GM03348 (cell line): ENCODE measurements at regions not wholly inside any gene's neighbourhood (a gene's known extent, or its start where the extent isn't known, plus 50 kb on each side); places are given as distances from the start of the nearest gene placed in this dataset.

Experiments
- DNase-seq: peaks from one replicate; pipeline ENCODE4 v3.0.0; 2012; ENCODE audit warnings: low spot score

DNA sequence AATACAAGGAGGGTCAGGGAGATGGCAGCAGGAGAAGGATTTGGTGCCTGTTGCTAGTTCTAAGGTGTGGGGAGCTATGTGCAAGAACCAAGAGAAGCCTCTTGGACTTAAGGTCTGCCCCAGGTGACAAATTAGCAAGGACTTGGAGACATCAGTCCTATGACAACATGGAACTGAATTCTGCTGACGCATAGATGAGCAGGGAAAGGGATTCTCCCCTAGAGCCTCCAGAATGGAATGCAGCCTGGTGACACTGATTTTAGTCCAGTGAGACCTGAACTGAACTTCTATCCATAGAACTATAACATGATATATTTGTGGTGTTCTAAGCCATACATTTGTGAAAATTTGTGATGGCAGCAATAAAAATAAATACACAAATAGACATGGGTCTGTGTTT is 215.6 kb downstream of the ESM1 start:
- DNase-seq, result no peak

GRCh38 chr5:54769072-54769471 is 216.3 kb downstream of the ESM1 start:
- no peak for DNase-seq

DNA sequence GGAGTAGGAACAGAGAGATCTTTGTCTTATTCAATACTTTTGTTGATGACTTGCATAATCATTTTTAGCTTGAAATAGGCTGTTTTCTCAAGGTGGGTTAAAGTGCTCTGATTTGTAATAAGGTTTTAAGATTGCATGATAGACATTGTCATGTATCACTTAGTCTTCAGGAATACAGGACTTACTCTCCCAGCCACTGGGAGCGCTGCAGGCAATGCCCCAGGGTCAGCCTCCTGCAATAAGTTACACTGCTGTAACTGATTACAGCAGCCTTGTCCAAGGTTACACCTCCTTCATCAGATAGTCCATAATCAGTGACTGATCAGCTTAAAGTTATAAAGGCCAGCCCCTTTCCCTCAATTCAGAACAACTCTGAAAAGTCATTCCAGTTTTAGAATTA is 218.6 kb downstream of the ESM1 start:
- no peak for DNase-seq

DNA sequence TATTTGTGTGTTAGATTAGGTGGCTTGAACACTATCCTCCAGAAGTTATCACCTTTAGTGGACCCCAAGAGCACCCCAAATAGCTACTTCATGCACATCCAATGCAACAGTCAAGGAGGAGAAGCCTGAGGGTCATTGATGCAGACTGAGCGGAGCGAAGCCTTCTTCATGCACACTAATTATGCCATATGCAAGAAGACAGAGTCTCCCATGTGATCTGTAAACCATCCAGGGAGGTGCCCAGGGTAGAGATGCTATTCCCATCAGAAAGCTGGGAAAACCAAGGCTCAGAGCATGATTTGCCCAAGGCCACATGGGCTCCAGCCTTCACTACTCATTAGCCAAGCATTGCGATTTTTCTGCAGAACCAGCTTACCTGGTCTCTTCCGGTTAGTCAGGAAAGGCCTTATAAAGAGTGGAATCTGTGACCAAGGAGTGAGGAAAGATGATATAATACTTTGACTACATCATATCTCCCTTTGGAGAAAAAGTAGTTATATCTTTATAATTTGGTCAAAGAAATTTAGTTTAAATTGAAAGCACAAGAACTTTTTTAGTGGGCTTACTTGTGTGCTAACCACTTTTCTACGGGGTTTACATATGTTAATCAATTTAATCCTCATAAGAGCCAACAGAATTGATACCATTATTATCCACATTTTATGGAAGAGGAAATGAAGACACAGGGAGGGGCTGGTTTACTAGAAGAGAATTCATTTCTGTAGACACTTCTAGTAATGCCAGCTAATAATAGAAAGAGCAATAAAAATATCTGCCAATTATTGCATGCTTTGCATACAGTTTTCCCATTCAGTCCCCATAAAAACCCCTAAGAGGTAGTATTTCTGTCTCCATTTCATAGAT is 220.0 kb downstream of the ESM1 start:
- no peak for DNase-seq

DNA sequence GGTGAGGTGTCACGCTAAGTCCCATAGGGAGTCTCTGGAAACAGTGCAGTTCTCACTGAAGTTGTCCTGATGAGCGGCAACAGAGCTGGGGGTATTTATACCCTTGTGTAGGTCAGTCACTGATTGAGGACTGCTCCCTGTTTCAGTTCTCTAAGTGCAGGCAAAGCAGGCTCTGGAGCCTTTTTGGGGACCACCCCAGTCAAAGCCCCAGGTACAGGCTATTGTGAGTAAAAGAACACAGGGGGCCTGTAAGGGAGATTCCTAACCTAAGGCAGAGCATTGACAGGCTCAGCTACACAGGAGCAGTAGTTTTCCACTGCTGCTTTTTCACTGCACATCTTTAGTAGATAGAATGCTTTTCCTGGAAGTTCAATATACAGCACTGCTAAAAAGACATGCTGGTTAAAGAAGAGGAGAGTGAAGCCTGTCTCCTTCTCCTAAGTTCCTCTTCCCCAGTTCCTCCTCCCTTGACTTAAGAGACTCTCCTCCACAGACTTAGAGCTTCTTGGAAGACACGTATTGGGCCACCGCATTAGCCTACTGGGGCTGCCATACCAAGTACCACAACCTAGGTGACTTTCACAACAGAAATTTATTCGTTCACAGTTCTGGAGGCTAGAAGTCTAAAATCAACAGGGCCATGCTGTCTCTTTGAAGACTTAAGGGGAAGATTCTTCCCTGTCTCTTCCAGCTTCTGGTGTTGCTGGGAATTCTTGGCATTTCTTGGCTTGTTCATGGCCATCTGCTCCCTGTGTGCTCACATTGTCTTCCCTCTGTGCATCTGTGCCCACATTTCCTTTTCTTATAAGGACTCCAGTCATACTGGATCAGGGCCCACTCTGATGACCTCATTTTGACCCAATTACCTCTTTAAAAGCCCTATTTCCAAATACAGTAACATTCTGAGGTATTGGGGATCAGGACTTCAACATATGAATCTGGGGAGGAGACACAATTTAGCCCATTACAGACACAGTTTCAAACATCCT is 221.0 kb downstream of the ESM1 start:
- no peak for DNase-seq

GRCh38 chr5:54761213-54761701 is 224.1 kb downstream of the ESM1 start:
- peak; percentile 79 for DNase-seq

DNA sequence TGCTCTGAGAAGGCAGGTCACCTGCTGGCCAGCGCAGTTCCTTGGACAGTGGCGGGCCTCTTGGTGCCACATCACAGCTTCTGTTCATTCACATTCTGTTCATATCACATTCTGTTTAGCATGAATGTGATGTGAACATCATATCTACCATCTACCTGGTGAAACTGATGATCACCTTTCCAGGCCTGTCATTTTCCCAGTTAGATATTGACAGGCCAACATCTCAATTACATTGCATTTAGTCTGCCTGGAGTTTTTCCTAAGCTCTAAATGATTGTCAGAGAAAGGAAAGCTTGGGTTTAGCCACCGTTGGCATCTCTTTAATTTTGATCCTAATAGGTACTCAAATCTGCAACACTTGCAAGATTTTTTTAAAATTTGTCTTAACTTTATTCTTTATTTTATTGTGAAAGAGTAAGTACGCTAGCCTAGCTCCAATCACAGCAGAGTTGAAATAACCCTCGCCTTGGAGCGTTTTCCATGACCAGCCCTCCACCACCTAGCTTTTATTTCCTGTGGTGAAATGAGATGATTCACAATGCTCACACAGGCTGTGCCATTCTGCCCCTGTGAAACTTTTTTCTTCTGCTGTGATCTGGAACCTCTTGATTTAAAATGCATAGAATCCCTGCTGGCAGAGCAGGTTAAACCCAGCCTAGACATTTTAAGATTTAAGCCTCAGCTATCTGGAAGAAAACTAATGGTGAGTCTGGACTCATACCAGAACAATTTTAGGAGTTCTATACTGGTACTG is 225.0 kb downstream of the ESM1 start:
- DNase-seq, result peak; percentile 40

DNA sequence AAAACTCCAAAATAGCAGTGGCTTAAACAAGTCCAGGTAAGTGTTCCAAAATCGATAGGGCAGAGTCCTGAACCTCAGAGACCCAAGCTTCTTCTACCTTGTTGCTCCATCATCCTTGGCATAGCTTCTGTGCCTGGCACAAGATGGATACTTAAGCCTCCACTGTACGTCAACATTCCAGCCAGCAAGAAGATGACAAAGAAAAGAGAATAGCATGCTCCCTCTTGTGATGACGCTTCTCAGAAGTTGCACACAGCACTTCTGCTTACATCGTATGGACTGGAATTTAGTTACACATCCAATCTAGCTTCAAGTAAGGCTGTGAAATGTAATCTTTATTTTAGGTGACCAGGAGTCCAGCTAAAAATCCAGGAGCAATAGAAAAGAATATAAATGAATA is 227.4 kb downstream of the ESM1 start:
- DNase-seq, result peak; percentile 41

DNA sequence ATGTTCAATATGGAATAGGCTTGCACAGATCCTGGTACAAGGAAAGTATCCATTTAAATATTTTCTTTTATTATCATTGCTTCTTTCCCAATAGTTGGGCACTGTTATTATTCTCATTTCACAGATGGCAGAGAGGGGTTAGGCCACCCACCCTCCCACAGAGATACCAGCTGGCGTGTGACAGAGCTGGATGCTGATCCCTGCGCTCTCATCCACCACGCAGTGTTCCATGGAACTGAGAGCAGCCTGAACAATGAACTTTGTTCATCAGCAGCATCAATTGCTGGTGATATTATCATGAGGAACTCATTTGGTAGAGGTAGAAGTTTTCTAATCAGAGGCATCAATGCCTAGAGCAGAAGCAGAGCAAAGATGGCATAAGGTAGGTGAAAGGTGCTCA is 227.9 kb downstream of the ESM1 start:
- no peak for DNase-seq

DNA sequence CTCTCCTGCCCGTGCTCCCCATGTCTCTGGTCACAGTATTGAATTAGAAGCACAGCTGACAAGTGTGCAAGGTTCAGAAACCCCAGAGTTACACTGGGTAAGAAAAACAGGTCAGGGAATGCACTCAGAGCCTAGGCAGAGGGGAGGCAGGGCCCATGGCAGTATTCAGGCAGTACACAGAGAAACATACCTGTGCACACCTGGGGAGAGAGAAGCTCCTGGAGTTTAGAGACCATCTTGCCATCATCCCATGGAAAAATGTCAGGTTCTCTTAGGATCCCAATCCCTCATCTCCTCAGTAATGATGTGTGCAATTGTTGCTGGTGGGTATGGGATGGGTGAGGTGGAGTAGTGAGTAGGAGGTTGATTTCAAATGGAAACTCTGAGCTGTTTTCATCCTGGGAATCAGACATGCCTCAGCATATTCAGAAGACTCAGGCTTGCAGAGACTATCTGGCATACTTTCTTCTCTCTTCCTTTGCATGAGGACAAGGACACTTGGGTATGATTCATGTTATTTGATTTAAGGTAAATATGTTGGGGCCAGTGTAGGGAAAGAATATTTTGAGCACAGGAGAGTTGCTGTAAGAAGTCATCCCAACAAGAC is 228.5 kb downstream of the ESM1 start:
- peak; percentile 31 for DNase-seq

GRCh38 chr5:54756301-54756700 is 229.1 kb downstream of the ESM1 start:
- DNase-seq, result no peak

GRCh38 chr5:54754878-54755277 is 230.5 kb downstream of the ESM1 start:
- DNase-seq, result no peak

- no peak for DNase-seq
Measured at GRCh38 chr5:54754420-54754819, 231.0 kb downstream of the ESM1 start.

DNA sequence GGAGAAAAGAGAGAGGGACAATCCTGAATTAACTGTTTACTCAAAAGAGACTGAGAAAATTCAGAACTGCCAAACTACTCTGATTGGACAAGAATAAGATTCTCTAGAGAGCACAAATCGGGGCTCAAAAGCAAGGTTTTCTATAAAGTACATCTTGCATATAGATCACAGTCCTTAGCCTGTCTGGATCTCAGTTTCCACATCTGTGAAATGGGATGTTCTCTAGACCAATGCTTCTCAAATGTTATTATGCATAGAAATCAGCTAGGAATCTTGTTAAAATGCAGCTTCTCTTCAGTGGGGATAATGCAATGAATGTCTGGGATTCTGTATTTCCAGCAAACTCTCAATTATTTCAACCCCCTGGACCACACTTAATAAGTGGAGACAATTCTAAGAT is 231.6 kb downstream of the ESM1 start:
- no peak for DNase-seq

DNA sequence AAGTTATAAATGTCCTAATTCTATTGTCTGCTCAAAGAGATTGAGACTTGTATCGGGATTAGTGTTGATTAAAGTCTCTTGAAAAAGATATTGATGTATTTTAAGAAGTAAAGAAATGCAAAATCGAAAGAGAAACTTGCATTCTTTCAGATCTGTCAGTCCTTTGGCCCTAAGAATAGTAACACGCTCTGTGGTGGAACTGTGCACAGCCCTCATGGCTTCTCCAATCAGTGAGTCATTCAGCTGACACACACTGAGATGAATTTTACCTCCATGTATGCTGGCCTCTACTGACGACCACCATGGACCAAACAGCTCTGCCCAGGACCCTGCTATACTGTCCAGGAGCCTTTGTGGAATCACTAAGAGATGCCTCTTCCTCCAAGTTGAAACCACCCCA is 232.4 kb downstream of the ESM1 start:
- DNase-seq, result peak; percentile 51

- no peak for DNase-seq
Measured at GRCh38 chr5:54748527-54748926, 231.0 kb downstream of the SNX18 start.

GRCh38 chr5:54746777-54747398 is 229.3 kb downstream of the SNX18 start:
- no peak for DNase-seq

DNA sequence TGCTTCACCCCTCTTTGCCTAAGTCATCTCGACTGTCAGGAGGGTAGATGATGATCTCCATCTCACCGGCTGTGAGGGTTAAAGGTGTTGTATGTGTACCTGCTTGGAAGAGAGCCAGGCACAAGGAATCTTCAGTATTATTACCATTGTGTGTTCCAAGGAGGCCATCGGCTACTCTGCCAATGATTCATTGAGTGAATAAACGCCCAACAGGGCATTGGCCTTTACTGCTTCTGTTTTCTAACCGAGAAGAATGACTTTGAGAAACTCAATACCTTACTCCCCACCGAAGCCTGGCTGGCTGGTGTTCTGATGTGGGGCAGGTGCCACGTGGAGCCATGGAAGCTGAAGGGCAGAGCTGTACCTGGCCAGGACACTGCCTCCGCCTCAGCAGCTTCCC is 228.8 kb downstream of the SNX18 start:
- DNase-seq, result no peak

- no peak for DNase-seq
Measured at GRCh38 chr5:54745599-54745998, 228.0 kb downstream of the SNX18 start.

DNA sequence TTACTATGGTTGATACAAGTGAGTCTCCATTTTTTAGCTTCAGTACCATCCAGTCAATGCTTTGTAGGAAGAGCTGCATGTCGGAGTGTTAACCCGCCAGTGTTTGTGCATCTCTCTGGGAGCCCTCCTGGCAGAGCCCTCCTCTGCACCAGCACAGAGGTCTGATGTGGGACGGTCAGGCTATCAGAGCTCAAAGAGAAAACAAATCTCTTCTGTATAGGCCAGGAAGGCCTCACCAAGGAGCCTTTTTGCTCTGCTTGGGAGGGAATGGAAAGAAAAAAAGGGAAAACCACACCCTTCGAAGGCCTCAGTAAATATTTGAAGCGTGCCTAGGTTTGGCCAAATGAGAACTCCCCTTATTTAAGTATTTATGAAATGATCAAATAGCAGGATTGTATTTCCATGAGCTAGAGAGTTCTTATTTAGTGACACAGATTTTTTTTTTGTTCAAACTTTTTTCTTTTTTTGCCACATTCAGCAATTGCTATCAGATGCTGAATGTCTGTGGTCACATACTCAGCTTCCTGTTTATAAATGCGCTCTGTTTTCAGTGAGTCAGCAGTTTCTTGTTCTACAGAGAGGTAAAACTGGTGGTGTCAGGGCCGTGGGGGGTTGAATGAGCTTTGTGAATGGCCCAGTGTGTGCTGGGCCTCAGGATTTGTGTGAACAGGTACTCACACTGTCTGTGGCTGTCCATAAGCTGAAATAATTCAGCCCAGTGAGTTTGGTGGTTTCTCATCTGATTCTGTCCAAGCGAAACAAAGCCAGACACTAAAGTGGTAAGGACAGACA is 226.6 kb downstream of the SNX18 start:
- peak; percentile 84 for DNase-seq
